Muscle layer of colon (tissue), 2 donors: ENCODE measurements at regions not wholly inside any gene's neighbourhood (a gene's known extent, or its start where the extent isn't known, plus 50 kb on each side); places are given as distances from the start of the nearest gene placed in this dataset.
"Not testable (repeated sequence)": the region's sequence is repeated elsewhere in the genome, so short reads cannot be mapped to it uniquely, and the experiment has no call there.

Experiments used
- H3K27ac ChIP-seq: one replicate; pipeline ENCODE4 v1.7.0; 2013; ENCODE audit warnings: low read depth, mild to moderate bottlenecking, low read length, moderate library complexity
- H3K27me3 ChIP-seq, 2 donors: one replicate each; pipeline ENCODE4 v1.7.0; 2013; ENCODE audit warnings: low read length in 2 of 2, mild to moderate bottlenecking in 2 of 2; ENCODE audit not compliant: insufficient read depth in 2 of 2, control insufficient read depth in 1 of 2
- H3K36me3 ChIP-seq: one replicate; pipeline ENCODE4 v1.7.0; 2013; ENCODE audit warnings: mild to moderate bottlenecking, low read length; ENCODE audit not compliant: insufficient read depth
- H3K4me1 ChIP-seq: one replicate; pipeline ENCODE4 v1.7.0; 2013; ENCODE audit warnings: mild to moderate bottlenecking, low read length; ENCODE audit not compliant: insufficient read depth
- H3K4me3 ChIP-seq, 2 donors: one replicate each; pipeline ENCODE4 v1.7.0; 2013; ENCODE audit warnings: low read length in 2 of 2, low read depth in 1 of 2, mild to moderate bottlenecking in 1 of 2, moderate library complexity in 1 of 2
- H3K9ac ChIP-seq: one replicate; pipeline ENCODE4 v1.7.0; 2013; ENCODE audit warnings: low read length
- H3K9me3 ChIP-seq: one replicate; pipeline ENCODE4 v1.7.0; 2013; ENCODE audit warnings: mild to moderate bottlenecking, low read length
- donor health status: abdominal sarcoma.
- donor health status: Adenocarcinoma of cecum.

- not testable (repeated sequence) for H3K9ac ChIP-seq, H3K9me3 ChIP-seq, H3K36me3 ChIP-seq, H3K27ac ChIP-seq, H3K4me3 ChIP-seq, H3K4me1 ChIP-seq, H3K27me3 ChIP-seq
These were observed 975.7 kb downstream of the TBC1D32 start for GRCh38 chr6:120358535-120358934.

GRCh38 chr6:120357447-120357846 lies 976.8 kb downstream of the TBC1D32 start:
- Histone ChIP-seq H3K27me3 (no peaks in the 10 kb centered on the region), H3K4me3 (no peak overlapping the region), H3K9ac (no peak overlapping the region), H3K9me3 (no peaks in the 10 kb centered on the region), H3K36me3 (no peaks in the 10 kb centered on the region), H3K4me1 (no peaks in the 10 kb centered on the region), H3K27ac (no peak overlapping the region)

GRCh38 chr6:120355822-120356221 lies 978.5 kb downstream of the TBC1D32 start:
- Histone ChIP-seq H3K4me1 (no peaks in the 10 kb centered on the region), H3K36me3 (no peaks in the 10 kb centered on the region)

GRCh38 chr6:120354452-120355098 lies 979.7 kb downstream of the TBC1D32 start:
- Histone ChIP-seq H3K9me3 (no peaks in the 10 kb centered on the region), H3K4me1 (no peaks in the 10 kb centered on the region), H3K9ac (no peak overlapping the region), H3K36me3 (no peaks in the 10 kb centered on the region), H3K27ac (no peak overlapping the region), H3K27me3 (no peaks in the 10 kb centered on the region), H3K4me3 (no peak overlapping the region)

More at GRCh38 chr6:120355822-120356221, 978.5 kb downstream of the TBC1D32 start:
- Histone ChIP-seq H3K27me3 (no peaks in the 10 kb centered on the region), H3K27ac (no peak overlapping the region), H3K9ac (no peak overlapping the region), H3K4me3 (no peak overlapping the region), H3K9me3 (no peaks in the 10 kb centered on the region)

GRCh38 chr6:120352491-120352890 lies 981.8 kb downstream of the TBC1D32 start:
- H3K27ac ChIP-seq = no peak overlapping the region
- no peak overlapping the region for H3K9ac ChIP-seq
- H3K36me3 ChIP-seq = no peaks in the 10 kb centered on the region
- no peaks in the 10 kb centered on the region for H3K27me3 ChIP-seq
- H3K4me3 ChIP-seq = no peak overlapping the region
- H3K4me1 ChIP-seq = no peaks in the 10 kb centered on the region
- H3K9me3 ChIP-seq = no peaks in the 10 kb centered on the region

- H3K27me3 ChIP-seq = no peaks in the 10 kb centered on the region
- no peak overlapping the region for H3K9ac ChIP-seq
These were observed 985.4 kb downstream of the TBC1D32 start for GRCh38 chr6:120348926-120349325.

GRCh38 chr6:120328521-120328920 lies 979.0 kb upstream of the MAN1A1 start:
- no peak overlapping the region for H3K27ac ChIP-seq
- H3K9ac ChIP-seq = no peak overlapping the region
- no peaks in the 10 kb centered on the region for H3K27me3 ChIP-seq
- no peaks in the 10 kb centered on the region for H3K9me3 ChIP-seq
- no peaks in the 10 kb centered on the region for H3K4me1 ChIP-seq
- H3K4me3 ChIP-seq = no peak overlapping the region
- no peaks in the 10 kb centered on the region for H3K36me3 ChIP-seq

More at GRCh38 chr6:120348926-120349325, 985.4 kb downstream of the TBC1D32 start:
- no peak overlapping the region for H3K4me3 ChIP-seq
- H3K4me1 ChIP-seq = no peaks in the 10 kb centered on the region
- H3K9me3 ChIP-seq = no peaks in the 10 kb centered on the region
- no peak overlapping the region for H3K27ac ChIP-seq
- H3K36me3 ChIP-seq = no peaks in the 10 kb centered on the region

GRCh38 chr6:120320481-120321162 lies 971.1 kb upstream of the MAN1A1 start:
- Histone ChIP-seq H3K27ac (no peak overlapping the region), H3K9ac (no peak overlapping the region), H3K4me1 (no peaks in the 10 kb centered on the region), H3K9me3 (peaks cover 4% of the 10 kb centered on the region), H3K36me3 (no peaks in the 10 kb centered on the region), H3K4me3 (no peak overlapping the region), H3K27me3 (no peaks in the 10 kb centered on the region)

GRCh38 chr6:120304223-120304622 lies 954.7 kb upstream of the MAN1A1 start:
- H3K27ac ChIP-seq = no peak overlapping the region
- no peak overlapping the region for H3K4me3 ChIP-seq
- no peak overlapping the region for H3K9ac ChIP-seq
- no peaks in the 10 kb centered on the region for H3K4me1 ChIP-seq
- H3K9me3 ChIP-seq = no peaks in the 10 kb centered on the region
- H3K27me3 ChIP-seq = no peaks in the 10 kb centered on the region
- H3K36me3 ChIP-seq = no peaks in the 10 kb centered on the region

GRCh38 chr6:120303527-120303926 lies 954.0 kb upstream of the MAN1A1 start:
- H3K4me1 ChIP-seq = no peaks in the 10 kb centered on the region
- no peak overlapping the region for H3K4me3 ChIP-seq
- no peaks in the 10 kb centered on the region for H3K27me3 ChIP-seq
- no peak overlapping the region for H3K9ac ChIP-seq
- no peaks in the 10 kb centered on the region for H3K9me3 ChIP-seq
- no peaks in the 10 kb centered on the region for H3K36me3 ChIP-seq
- H3K27ac ChIP-seq = no peak overlapping the region

- Histone ChIP-seq H3K9me3 (no peaks in the 10 kb centered on the region), H3K4me1 (no peaks in the 10 kb centered on the region)
These were observed 952.5 kb upstream of the MAN1A1 start for GRCh38 chr6:120302041-120302440.

GRCh38 chr6:120290964-120291363 lies 941.4 kb upstream of the MAN1A1 start:
- Histone ChIP-seq H3K4me3 (no peak overlapping the region), H3K4me1 (no peaks in the 10 kb centered on the region), H3K27ac (no peak overlapping the region)

More at GRCh38 chr6:120302041-120302440, 952.5 kb upstream of the MAN1A1 start:
- no peak overlapping the region for H3K27ac ChIP-seq
- H3K4me3 ChIP-seq = no peak overlapping the region
- H3K27me3 ChIP-seq = no peaks in the 10 kb centered on the region
- H3K36me3 ChIP-seq = no peaks in the 10 kb centered on the region
- no peak overlapping the region for H3K9ac ChIP-seq

More at GRCh38 chr6:120290964-120291363, 941.4 kb upstream of the MAN1A1 start:
- H3K9me3 ChIP-seq = no peaks in the 10 kb centered on the region
- H3K36me3 ChIP-seq = no peaks in the 10 kb centered on the region
- no peak overlapping the region for H3K9ac ChIP-seq
- H3K27me3 ChIP-seq = no peaks in the 10 kb centered on the region
